SU-DHL-6 (cell line): ENCODE measurements at regions not wholly inside any gene's neighbourhood (a gene's known extent, or its start where the extent isn't known, plus 50 kb on each side); places are given as distances from the start of the nearest gene placed in this dataset.

Experiments used
- H2AFZ ChIP-seq: fragments of 200-600 bp; sonication (generic); 2 replicates; pipeline ENCODE4 v1.6.1; 2014; ENCODE audit warnings: low read depth, mild to moderate bottlenecking, moderate library complexity, mixed read lengths, antibody characterized with exemption, low read length; ENCODE audit not compliant: severe bottlenecking
- H3F3A ChIP-seq: fragments of 200-600 bp; shearing (Covaris generic); 2 replicates; pipeline ENCODE4 v1.6.0; 2016; ENCODE audit warnings: antibody characterized with exemption, mild to moderate bottlenecking; ENCODE audit not compliant: insufficient read depth
- H3K27ac ChIP-seq: fragments of 200-600 bp; sonication (generic); 2 replicates; pipeline ENCODE4 v1.5.1; 2016; ENCODE audit warnings: low read depth, mild to moderate bottlenecking, low read length, moderate library complexity, mixed read lengths
- H3K27me3 ChIP-seq: fragments of 200-600 bp; sonication (generic), shearing (Covaris generic); 2 replicates; pipeline ENCODE4 v1.6.0; 2014; ENCODE audit warnings: mild to moderate bottlenecking, low read length
- H3K36me3 ChIP-seq: fragments of 200-600 bp; sonication (generic); 2 replicates; pipeline ENCODE4 v1.6.1; 2014; ENCODE audit warnings: mild to moderate bottlenecking, low read length, mixed read lengths
- H3K4me2 ChIP-seq: fragments of 300-600, 200-600 bp; shearing (Covaris generic), sonication (generic); 2 replicates; pipeline ENCODE4 v1.6.0; 2014; ENCODE audit warnings: low read length, low read depth, mild to moderate bottlenecking; ENCODE audit not compliant: poor library complexity, severe bottlenecking
- H3K4me3 ChIP-seq: fragments of 200-600 bp; sonication (generic); 2 replicates; pipeline ENCODE4 v1.5.1; 2014; ENCODE audit warnings: antibody characterized with exemption, low read length, mild to moderate bottlenecking, mixed read lengths; ENCODE audit not compliant: insufficient read depth, poor library complexity, severe bottlenecking
- H3K79me2 ChIP-seq: fragments of 200-600 bp; sonication (generic); 2 replicates; pipeline ENCODE4 v1.6.1; 2014; ENCODE audit warnings: mild to moderate bottlenecking, low read length, moderate library complexity; ENCODE audit not compliant: insufficient read depth
- H3K9ac ChIP-seq: fragments of 200-600 bp; sonication (generic); 2 replicates; pipeline ENCODE4 v1.7.0; 2014; ENCODE audit warnings: mild to moderate bottlenecking, low read length
- H3K9me2 ChIP-seq: fragments of 200-600 bp; sonication (generic); replicated peaks from 2 replicates; pipeline ENCODE4 v1.6.1; 2014; ENCODE audit warnings: low read length; ENCODE audit not compliant: insufficient read depth
- H3K9me3 ChIP-seq: fragments of 200-600 bp; sonication (generic); 2 replicates; pipeline ENCODE4 v1.6.1; 2014; ENCODE audit warnings: low read length, mixed read lengths; ENCODE audit not compliant: insufficient read depth
- H4K20me1 ChIP-seq: fragments of 200-600 bp; sonication (generic); 2 replicates; pipeline ENCODE4 v1.6.1; 2014; ENCODE audit warnings: low read depth, mild to moderate bottlenecking, antibody characterized with exemption, low read length, moderate library complexity, mixed read lengths
- EZH2phosphoT487 ChIP-seq: fragments of 200-600 bp; sonication (generic), shearing (Covaris generic); conservative IDR thresholded peaks from 2 replicates; pipeline ENCODE4 v1.6.1; 2018; ENCODE audit warnings: mild to moderate bottlenecking, antibody characterized with exemption, low read length, moderate library complexity, mixed read lengths
- TF ChIP-seq, protein P1 (sequence below): fragments of 200-600 bp; sonication (generic); IDR thresholded peaks from one replicate; pipeline ENCODE4 v1.5.1; 2017; ENCODE audit warnings: antibody characterized with exemption, mild to moderate bottlenecking, low read length, moderate library complexity; ENCODE audit not compliant: insufficient read depth, poor library complexity, severe bottlenecking

DNA sequence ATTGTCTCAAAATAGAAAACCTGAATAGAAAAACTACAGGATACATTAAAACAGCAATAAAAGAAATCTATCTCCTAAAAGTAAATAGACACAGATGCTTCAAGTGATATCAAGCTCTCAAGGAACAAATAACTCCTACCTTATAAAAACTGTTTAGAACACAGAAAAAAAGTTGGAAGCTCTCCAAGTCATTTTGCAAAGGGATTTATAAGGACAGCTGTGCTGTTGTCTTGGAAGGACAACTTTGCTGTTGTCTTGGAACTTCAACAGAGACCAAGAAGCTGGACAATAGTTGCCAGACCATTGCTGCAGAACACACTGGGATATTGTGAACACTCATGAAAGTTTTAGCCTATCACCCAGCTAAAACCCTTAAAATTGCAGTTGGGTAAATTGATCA lies 780.7 kb downstream of the FLRT2 start:
- Histone ChIP-seq H3K27ac (no peak overlapping the region), H3K9me2 (no peaks in the 10 kb centered on the region), H4K20me1 (no peaks in the 10 kb centered on the region), H3K9me3 (no peaks in the 10 kb centered on the region; the same call in 1 of the 2 replicates), H3K27me3 (no peaks in the 10 kb centered on the region), H3K79me2 (no peaks in the 10 kb centered on the region), H3F3A (no peaks in the 10 kb centered on the region), H3K9ac (no peak overlapping the region), H3K4me3 (no peak overlapping the region), H3K36me3 (no peaks in the 10 kb centered on the region), H2AFZ (no peak overlapping the region), H3K4me2 (no peak overlapping the region)
- TF ChIP-seq, protein P1, sequence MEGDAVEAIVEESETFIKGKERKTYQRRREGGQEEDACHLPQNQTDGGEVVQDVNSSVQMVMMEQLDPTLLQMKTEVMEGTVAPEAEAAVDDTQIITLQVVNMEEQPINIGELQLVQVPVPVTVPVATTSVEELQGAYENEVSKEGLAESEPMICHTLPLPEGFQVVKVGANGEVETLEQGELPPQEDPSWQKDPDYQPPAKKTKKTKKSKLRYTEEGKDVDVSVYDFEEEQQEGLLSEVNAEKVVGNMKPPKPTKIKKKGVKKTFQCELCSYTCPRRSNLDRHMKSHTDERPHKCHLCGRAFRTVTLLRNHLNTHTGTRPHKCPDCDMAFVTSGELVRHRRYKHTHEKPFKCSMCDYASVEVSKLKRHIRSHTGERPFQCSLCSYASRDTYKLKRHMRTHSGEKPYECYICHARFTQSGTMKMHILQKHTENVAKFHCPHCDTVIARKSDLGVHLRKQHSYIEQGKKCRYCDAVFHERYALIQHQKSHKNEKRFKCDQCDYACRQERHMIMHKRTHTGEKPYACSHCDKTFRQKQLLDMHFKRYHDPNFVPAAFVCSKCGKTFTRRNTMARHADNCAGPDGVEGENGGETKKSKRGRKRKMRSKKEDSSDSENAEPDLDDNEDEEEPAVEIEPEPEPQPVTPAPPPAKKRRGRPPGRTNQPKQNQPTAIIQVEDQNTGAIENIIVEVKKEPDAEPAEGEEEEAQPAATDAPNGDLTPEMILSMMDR = no peak
- TF ChIP-seq EZH2phosphoT487 = no peak

GRCh38 chr14:86310148-86310547 lies 780.2 kb downstream of the FLRT2 start:
- Histone ChIP-seq H3K27me3 (no peaks in the 10 kb centered on the region), H3K9me2 (no peaks in the 10 kb centered on the region), H3K9ac (no peak overlapping the region), H3K4me2 (no peak overlapping the region), H3K9me3 (no peaks in the 10 kb centered on the region; the same call in 1 of the 2 replicates), H3F3A (no peaks in the 10 kb centered on the region), H3K79me2 (no peaks in the 10 kb centered on the region), H3K4me3 (no peak overlapping the region), H2AFZ (no peak overlapping the region), H3K36me3 (no peaks in the 10 kb centered on the region), H3K27ac (no peak overlapping the region), H4K20me1 (no peaks in the 10 kb centered on the region)
- TF ChIP-seq EZH2phosphoT487 = no peak
- TF ChIP-seq, protein P1 = no peak

GRCh38 chr14:86305058-86305457 lies 775.1 kb downstream of the FLRT2 start:
- TF ChIP-seq, protein P1 = no peak
- no peak for TF ChIP-seq EZH2phosphoT487
- Histone ChIP-seq H3K79me2 (no peaks in the 10 kb centered on the region), H3K9me2 (no peaks in the 10 kb centered on the region), H3K9ac (no peak overlapping the region), H3K27ac (no peak overlapping the region), H3K4me3 (no peak overlapping the region), H3K36me3 (no peaks in the 10 kb centered on the region), H4K20me1 (no peaks in the 10 kb centered on the region), H2AFZ (no peak overlapping the region), H3F3A (no peaks in the 10 kb centered on the region), H3K4me2 (no peak overlapping the region), H3K9me3 (no peaks in the 10 kb centered on the region), H3K27me3 (no peaks in the 10 kb centered on the region)
